Activated naive CD4-positive, alpha-beta T cell treated with Interleukin-2 at 50 U/mL for 16 hours (primary cell): ENCODE measurements at regions not wholly inside any gene's neighbourhood (a gene's known extent, or its start where the extent isn't known, plus 50 kb on each side); places are given as distances from the start of the nearest gene placed in this dataset.

Experiments
- DNase-seq: peaks from one replicate; pipeline ENCODE4 v3.0.0-alpha.2; 2020

GRCh38 chr6:2534406-2535042 is 216.2 kb downstream of the MYLK4 start:
- no peak for DNase-seq

GRCh38 chr6:2531426-2532215 is 219.1 kb downstream of the MYLK4 start:
- DNase-seq, result no peak

DNA sequence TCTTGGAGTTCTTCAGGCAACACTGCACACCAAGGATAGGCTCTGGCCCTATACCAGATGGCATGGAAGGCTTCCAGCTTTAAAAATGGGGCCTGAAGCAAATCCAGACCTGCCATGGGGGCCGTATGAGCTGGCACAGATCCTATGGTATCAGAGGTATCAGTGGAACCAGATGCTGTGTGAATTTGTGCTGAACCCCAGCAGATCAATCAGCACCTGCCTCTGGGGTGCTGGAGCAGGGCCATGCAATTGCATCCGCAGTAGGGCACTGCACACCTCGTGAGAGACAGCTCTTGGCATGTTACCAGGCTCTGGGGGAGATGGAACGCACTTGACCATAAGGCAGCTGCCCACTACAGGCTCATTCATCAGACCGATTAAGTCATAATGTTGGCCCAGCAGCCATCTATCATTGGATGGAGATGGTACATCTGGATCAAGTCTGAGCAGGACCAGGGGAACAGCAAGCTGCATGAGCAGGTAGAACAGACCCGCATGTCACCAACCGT is 221.5 kb downstream of the MYLK4 start:
- DNase-seq, result no peak

GRCh38 chr6:2528156-2528555 is 222.6 kb downstream of the MYLK4 start:
- DNase-seq, result no peak

DNA sequence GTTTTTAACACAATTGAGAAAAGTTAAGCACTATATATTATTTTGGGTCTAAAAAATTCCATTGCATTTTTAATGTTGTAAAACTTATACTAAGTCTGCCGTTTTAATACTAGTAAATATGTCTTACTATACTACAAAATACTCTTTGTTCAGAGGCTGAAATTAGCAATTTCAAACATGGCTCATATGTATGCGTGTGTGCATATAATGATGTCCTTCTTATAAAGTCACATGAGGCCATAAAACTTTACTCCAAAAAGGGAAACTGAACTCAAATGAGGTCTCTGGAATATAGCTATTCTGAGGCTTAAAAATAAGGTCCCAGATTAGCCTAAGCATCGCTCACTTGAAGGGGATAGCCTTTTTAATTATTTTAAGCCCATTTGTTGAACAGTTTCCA is 224.0 kb downstream of the MYLK4 start:
- no peak for DNase-seq

DNA sequence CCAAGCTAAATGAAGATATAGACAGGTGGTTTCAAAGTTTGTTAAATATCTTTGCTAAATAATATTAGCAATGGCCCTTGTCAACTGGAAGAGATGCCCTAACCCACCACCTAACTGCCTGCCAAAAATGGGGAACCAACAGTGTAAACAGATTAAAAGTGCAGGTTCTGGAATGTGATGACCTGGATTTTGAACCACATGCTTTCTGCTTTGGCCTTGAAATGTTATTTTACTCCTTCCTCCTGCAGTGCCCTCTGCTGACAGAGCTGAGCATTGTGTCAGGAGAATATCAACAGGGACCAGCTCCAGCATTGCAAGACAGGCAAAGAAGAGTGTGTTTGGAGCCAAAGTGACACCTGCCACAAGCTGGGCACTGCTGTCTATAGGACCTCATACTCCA is 226.6 kb downstream of the MYLK4 start:
- no peak for DNase-seq

GRCh38 chr6:2523061-2523460 is 227.7 kb downstream of the MYLK4 start:
- DNase-seq, result no peak

- no peak for DNase-seq
Observed at GRCh38 chr6:2522521-2522920, 228.2 kb downstream of the MYLK4 start.

DNA sequence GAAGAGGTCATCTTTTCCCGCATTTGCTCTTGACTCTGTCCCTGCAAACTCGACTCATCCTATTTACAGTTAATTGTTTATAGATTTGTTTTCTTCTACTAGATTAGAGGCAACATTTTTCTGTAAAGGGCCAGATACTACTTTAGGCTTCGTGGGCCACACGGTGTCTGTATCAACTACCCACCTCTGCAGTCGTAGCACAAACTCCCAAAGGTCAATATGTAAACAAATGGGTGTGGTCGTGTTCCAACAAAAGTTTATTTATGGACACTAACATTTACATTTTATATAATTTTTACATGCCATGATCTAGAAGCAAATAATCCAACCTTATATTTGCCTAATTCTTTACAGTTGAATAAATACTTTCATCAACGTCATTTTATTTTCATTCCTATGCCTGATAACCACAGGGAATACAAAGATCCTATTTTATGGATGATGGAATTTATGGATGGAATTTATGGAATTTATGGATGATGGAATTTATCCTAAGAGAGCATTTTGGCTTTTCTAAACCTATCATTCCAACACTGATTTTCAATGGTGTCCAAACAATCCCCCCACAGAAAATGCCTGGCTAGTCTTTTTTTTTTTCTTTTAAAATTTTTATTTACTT is 232.8 kb downstream of the MYLK4 start:
- DNase-seq, result no peak

DNA sequence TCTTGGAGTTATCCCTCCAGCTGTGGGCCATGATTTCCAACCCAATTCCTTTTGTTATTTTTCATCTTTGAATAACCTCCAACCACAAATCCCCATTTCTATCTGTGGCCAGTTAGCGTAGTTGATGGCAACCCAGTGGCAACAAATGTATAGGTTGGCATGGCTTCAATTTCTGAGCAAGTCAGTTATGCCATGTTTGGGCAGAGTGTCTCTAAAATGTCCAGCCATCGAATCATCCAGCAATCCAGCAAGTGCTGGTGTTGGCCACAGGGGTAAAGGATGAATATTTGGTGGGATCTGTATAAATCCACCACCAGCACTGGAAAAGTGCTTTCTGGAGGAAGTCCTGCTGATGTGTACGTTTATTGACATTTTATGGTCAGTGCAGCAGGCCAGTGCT is 233.3 kb downstream of the MYLK4 start:
- no peak for DNase-seq

DNA sequence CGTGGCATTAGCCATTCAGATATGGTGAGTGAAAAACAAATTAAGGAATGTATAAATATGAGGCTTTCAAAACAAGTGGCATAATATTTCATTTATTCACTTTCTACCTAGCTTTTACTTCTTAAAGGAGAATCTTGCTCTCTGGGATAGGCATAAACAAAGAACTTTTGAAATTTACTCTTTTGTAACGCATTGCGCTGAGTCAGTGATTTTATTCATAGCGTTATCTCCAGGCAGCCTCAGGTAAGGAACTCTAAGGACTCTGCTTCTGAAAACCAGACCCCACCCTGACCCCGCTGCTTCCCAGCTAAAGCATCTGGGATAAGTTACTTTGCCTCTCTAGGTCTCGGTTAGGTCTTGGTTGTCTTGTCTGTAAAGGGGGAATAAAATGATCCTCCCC is 234.7 kb downstream of the MYLK4 start:
- no peak for DNase-seq

DNA sequence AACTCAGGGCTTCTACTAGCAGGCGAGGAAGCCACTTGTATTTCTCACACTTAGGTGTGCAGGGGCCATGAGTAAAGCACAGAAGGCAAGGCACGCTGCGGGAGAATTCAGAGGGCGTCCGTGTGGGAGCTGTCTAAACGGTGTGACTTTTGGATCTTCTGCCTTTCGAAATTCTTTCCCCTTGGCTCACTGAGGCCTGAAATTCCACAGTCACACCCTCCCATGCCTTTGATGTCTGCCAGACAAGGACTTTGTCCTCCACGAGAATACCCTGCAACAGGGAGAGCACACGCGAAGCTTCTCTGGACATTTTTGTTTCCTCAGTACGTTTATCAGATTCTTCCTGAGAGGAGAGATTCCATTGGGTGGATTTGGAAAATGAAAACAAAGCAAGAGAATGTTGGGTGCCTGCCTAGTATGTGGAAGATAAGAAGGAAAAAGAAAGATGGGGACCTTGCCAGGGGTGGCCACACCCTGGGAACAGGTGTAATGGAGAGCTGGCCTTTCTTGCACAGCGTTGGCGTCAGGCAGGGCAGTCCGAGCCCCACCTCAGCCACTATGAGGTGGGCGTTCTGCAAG is 235.7 kb downstream of the MYLK4 start:
- no peak for DNase-seq

- no peak for DNase-seq
Observed at GRCh38 chr6:2512802-2513201, 237.9 kb downstream of the MYLK4 start.

DNA sequence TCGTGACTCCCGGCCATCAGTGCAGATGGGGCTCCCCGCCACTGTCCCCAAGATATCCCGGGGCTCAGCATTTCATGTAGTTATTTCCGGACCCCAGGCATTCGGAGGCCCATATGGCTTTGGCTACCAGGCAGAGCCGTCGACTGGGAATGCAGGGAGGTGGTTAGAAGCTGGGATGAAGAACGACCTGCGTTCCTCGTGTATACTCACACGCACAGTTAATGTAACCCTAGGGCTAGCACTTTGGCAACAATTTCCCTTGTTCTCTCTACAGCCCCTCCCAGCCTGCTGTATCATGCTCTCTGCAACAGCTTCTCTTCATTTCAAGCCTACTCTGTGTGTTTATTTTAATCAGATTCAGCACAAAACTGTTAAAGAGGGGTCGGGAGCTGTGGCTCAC is 240.4 kb downstream of the MYLK4 start:
- no peak for DNase-seq

DNA sequence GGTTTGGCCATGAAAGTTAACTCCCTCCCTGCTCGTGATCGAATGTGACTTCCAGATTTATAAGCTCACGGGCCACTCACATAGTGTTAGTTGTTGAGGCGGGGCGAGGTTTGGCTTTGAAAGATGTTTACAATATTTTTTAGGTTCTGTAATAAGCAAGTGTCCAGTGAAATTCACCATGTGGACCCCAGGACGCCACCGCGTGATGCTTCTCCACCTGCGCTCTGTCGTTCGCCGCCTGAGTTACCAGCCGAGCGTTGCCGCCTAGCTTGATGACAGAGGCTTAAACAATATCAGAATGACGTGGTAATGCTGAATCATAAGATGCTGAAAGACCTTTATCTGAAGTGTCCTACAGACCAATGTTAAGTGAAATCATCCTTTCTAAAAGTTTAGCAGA is 241.0 kb downstream of the MYLK4 start:
- no peak for DNase-seq

DNA sequence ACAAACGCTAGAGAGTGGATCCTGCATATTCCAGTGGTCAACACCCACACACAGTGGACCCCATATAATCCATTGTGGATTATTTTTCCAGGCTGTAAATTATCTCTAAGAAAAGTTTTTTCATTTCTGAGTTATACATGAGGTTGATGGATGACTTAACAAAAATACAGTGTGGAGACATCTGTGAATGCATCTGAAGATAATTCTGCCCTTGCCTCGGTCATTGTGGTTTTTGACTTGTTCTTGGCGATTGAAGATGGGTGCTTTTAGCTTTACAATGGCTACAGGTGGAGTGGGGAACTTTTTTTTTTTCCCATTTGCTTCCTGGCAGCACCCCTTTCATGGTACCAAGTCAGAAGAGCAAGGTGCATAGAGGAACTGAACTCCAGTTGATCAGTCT is 242.7 kb downstream of the MYLK4 start:
- no peak for DNase-seq

DNA sequence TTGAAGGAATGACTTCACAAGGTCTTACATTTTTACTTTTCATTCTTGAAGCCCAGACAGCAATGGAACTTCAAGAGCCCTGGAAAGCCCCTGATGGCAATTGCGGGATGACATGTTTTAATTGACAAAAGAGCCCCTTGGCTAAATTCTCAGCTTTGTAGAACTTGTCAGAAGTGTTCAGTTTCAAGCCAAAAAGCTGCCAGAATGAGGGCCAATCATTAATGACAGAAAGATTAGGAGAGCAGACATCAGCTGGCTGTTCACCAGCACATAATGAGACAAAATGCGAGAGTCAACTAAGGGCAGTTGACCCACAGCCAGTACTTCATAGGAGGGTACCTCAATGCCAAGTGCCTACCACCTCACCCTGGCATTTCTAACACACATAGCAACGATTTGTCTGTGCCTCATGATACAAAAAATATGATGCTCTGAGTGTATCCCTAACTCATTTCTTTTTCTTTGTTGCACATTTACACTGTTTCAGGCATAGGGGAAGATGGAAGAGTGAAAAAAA is 243.1 kb downstream of the MYLK4 start:
- no peak for DNase-seq

DNA sequence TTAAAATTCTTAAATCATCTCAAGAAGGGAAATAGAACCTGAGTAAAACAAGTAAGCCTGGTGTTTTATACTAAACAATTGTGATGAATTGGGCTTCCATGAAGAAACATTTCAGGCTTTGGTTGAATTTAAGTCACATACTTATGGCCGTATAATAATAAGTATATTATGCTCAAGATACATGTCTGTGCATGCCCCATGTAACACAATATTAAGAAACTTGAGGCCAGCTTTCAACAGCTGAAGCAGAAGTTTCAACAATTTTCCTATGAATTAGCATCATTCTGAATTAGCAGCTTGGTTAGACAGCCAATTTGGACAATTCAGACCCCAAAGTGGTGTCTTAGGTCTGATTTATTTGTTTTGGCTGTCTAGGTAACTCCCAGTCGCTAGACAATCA is 243.7 kb downstream of the MYLK4 start:
- DNase-seq, result no peak

DNA sequence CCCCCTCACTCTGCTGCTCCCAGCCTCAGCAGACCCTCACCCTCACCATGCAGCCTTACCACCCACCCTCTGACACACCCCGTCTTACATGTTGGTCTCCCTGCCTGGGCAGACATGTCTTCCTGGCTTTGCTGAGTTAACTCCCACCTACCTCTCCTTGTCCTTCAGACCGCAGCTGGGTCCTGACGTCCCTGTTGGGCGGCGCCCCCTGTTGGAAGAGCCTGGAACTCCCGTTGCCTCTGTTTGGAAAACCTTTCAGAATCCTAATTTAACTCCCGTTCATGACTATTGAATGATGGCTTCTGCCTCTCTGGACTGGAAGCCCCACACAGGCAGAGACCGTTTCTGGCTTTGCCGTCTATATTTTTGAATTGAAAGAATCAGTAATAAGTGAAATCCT is 245.1 kb downstream of the MYLK4 start:
- DNase-seq, result no peak

- no peak for DNase-seq
Observed at GRCh38 chr6:2504495-2505064, 246.1 kb downstream of the MYLK4 start.

DNA sequence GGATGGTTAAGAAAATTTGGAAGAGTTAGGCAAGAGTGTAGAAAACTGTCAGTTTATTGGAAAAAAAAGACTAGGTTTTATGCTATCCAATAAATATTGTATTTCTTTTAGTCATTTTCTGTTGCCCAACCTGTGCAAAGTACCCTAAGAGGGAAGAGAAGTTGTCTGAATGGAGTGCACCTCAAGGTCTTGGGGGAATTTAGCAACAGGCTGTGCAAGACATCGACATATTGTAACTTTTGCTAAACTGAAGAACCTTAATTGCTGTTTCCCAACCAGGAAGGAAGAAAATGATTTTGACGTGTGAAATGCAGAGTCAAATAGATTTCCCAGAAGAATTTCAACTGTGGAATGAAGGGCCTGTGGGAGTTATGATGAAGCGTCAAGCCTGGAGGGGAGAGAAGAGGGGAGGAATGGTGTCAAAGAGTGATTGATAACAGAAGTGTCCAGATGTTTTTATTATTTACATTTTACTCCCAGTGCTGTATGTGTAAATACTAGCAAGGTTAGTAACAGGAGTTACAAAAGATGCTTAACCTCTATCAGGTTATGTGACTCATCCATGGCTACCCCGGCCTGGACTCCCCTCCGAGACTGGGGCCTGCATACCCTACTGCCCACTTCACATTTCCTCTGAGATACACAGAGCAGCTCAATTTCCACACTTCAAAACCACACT is 246.8 kb downstream of the MYLK4 start:
- no peak for DNase-seq

DNA sequence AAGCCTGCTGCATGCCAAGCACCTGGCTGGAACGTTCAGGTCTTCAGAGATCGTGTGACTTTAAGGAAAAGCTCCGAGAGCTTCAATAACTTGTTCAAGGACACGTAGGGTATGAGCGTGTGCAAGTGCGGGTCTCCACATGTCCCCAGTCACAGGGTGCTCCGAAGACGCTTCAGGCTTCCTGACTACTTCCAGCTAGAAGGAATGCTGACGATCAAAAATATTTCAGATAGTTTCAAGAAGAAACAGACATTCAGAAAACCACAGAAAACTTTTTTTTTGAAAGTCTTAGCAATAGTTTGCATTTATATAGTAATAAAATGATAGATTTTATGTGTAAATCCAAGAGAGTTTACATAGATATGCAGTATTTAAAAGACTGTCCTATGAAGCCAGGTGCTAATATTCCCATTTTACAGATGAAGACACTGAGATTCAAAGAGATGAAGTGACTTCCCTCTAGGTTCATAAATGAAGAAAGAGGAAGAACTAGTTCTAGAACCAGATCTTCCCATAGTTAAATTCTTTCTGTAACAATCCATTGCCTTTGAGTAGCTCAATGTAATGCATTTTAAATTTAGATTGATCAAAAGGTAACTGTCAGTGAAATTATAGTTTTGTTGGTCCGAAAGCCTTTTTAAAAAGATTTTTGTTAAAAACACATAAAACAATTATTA is 247.6 kb downstream of the MYLK4 start:
- no peak for DNase-seq
